Tibial artery (tissue), 4 donors: ENCODE measurements at regions not wholly inside any gene's neighbourhood (a gene's known extent, or its start where the extent isn't known, plus 50 kb on each side); places are given as distances from the start of the nearest gene placed in this dataset.

Experiments
- DNase-seq, 2 donors: peaks; one replicate each; pipeline ENCODE4 v3.0.0-alpha.2; 2019
- H3K27ac ChIP-seq, 2 donors: fragments of 200-600 bp; sonication (generic) in 1 of 2; 1 replicate in 1 of 2; 2 replicates in 1 of 2; pipeline ENCODE4 v1.5.1; 2018 to 2019; ENCODE audit warnings: mild to moderate bottlenecking in 1 of 2
- H3K27me3 ChIP-seq, 2 donors: fragments of 200-600 bp; sonication (generic) in 1 of 2; one replicate each; pipeline versions ENCODE4 v1.5.1 to v1.6.0; 2016 to 2019
- H3K36me3 ChIP-seq, 3 donors: fragments of 200-600 bp; sonication (generic) in 2 of 3; one replicate each; pipeline ENCODE4 v1.5.1; 2016 to 2019; ENCODE audit warnings: mild to moderate bottlenecking in 2 of 3
- H3K4me1 ChIP-seq, 4 donors: fragments of 200-600 bp; sonication (generic) in 2 of 4; 1 replicate in 3 of 4; 2 replicates in 1 of 4; pipeline ENCODE4 v1.5.1; 2016 to 2019
- H3K4me3 ChIP-seq, 2 donors: fragments of 200-600 bp; sonication (generic) in 1 of 2; 1 replicate in 1 of 2; 2 replicates in 1 of 2; pipeline ENCODE4 v1.5.1; 2018 to 2019; ENCODE audit warnings: mild to moderate bottlenecking in 2 of 2
- H3K9me3 ChIP-seq, 3 donors: fragments of 200-600 bp; sonication (generic) in 1 of 3; one replicate each; pipeline ENCODE4 v1.5.1; 2016 to 2019
- CTCF ChIP-seq, 2 experiments: fragments of 200-600 bp in 1 of 2; fragments of 450-650 bp in 1 of 2; IDR thresholded peaks; one replicate each; pipeline ENCODE4 v1.5.1; 2017 to 2019; ENCODE audit warnings: antibody characterized with exemption in 2 of 2, mild to moderate bottlenecking in 1 of 2, moderate library complexity in 1 of 2
- intact Hi-C: fragments of 100-400 bp; cut with DNase I; formaldehyde crosslinking; loops from one replicate; pipeline ENCODE4 v1.15.0; 2023; ENCODE audit warnings: low total_unique reads

GRCh38 chr18:2430191-2430590 lies 141.1 kb downstream of the METTL4 start:
- H3K9me3 ChIP-seq: peaks cover 0 to 6% (median 6%) of the 10 kb centered on the region in 3 donors
- no peak for TF ChIP-seq CTCF (IDR thresholded peaks at IDR 0.05)
- intact Hi-C loops: no loop called here
- no peak overlapping the region for H3K27ac ChIP-seq
- H3K4me3 ChIP-seq: no peak overlapping the region
- H3K27me3 ChIP-seq: no peaks in the 10 kb centered on the region
- H3K4me1 ChIP-seq: no peaks in the 10 kb centered on the region
- no peaks in the 10 kb centered on the region for H3K36me3 ChIP-seq
- DNase-seq: no peak

- no peak for DNase-seq
- peaks cover 0 to 6% (median 6%) of the 10 kb centered on the region in 3 donors for H3K9me3 ChIP-seq
- no peak overlapping the region for H3K4me3 ChIP-seq
- no peaks in the 10 kb centered on the region for H3K27me3 ChIP-seq
- intact Hi-C loops: no loop called here
- no peak for TF ChIP-seq CTCF (IDR thresholded peaks at IDR 0.05)
- H3K27ac ChIP-seq: no peak overlapping the region
- no peaks in the 10 kb centered on the region for H3K4me1 ChIP-seq
- no peaks in the 10 kb centered on the region for H3K36me3 ChIP-seq
These were observed 139.5 kb downstream of the METTL4 start for GRCh38 chr18:2431806-2432205.

GRCh38 chr18:2433366-2433765 lies 137.9 kb downstream of the METTL4 start:
- TF ChIP-seq CTCF (IDR thresholded peaks at IDR 0.05): no peak
- Histone ChIP-seq H3K36me3 (no peaks in the 10 kb centered on the region), H3K27me3 (no peaks in the 10 kb centered on the region), H3K4me3 (no peak overlapping the region), H3K9me3 (peaks cover 0 to 6% (median 6%) of the 10 kb centered on the region in 3 donors), H3K4me1 (no peaks in the 10 kb centered on the region), H3K27ac (no peak overlapping the region)
- no peak for DNase-seq
- intact Hi-C loops: no loop called here

GRCh38 chr18:2441544-2441943 lies 129.8 kb downstream of the METTL4 start:
- no peaks in the 10 kb centered on the region for H3K9me3 ChIP-seq
- no peaks in the 10 kb centered on the region for H3K4me1 ChIP-seq
- no peaks in the 10 kb centered on the region for H3K36me3 ChIP-seq
- no peak overlapping the region for H3K27ac ChIP-seq
- no peaks in the 10 kb centered on the region for H3K27me3 ChIP-seq
- TF ChIP-seq CTCF (IDR thresholded peaks at IDR 0.05): no peak
- intact Hi-C loops: no loop called here
- no peak overlapping the region for H3K4me3 ChIP-seq
- no peak for DNase-seq

- Histone ChIP-seq H3K4me1 (no peaks in the 10 kb centered on the region), H3K36me3 (no peaks in the 10 kb centered on the region), H3K27ac (no peak overlapping the region), H3K4me3 (no peak overlapping the region), H3K9me3 (no peaks in the 10 kb centered on the region), H3K27me3 (no peaks in the 10 kb centered on the region)
- no peak for TF ChIP-seq CTCF (IDR thresholded peaks at IDR 0.05)
- no peak for DNase-seq
- intact Hi-C loops: no loop called here
These were observed 129.3 kb downstream of the METTL4 start for GRCh38 chr18:2442006-2442405.

- no peaks in the 10 kb centered on the region for H3K36me3 ChIP-seq
- H3K27me3 ChIP-seq: no peaks in the 10 kb centered on the region
- intact Hi-C loops: no loop called here
- no peak overlapping the region for H3K27ac ChIP-seq
- no peaks in the 10 kb centered on the region for H3K4me1 ChIP-seq
- no peak for DNase-seq
- no peaks in the 10 kb centered on the region for H3K9me3 ChIP-seq
- no peak overlapping the region for H3K4me3 ChIP-seq
- TF ChIP-seq CTCF (IDR thresholded peaks at IDR 0.05): no peak
These were observed 128.5 kb downstream of the METTL4 start for GRCh38 chr18:2442726-2443275.
